ENCODE measurements at regions not wholly inside any gene's neighbourhood (a gene's known extent, or its start where the extent isn't known, plus 50 kb on each side); places are given as distances from the start of the nearest gene placed in this dataset.

- WGBS, 4 donors: 71 to 91% (median 77%) methylated on average over 4 of the region's 4 CpGs
- H3K4me3 ChIP-seq: no peak overlapping the region
- no peaks in the 10 kb centered on the region for H3K36me3 ChIP-seq (replicated peaks in 1 of 2)
- H3K9me3 ChIP-seq (replicated peaks in 1 of 3): no peaks in the 10 kb centered on the region
- H3K4me1 ChIP-seq (replicated peaks in 1 of 2): peaks cover 8 to 13% of the 10 kb centered on the region in 2 donors
- no peak for TF ChIP-seq POLR2A (IDR thresholded peaks at IDR 0.05)
- DNase-seq: no peak
- H3K27ac ChIP-seq: no peak overlapping the region
- no peaks in the 10 kb centered on the region for H3K27me3 ChIP-seq
- intact Hi-C loops (cut with DNase I): no loop called here
These were observed 55.1 kb upstream of the SLC1A1 start for GRCh38 chr9:4435197-4435596.

GRCh38 chr9:4433379-4433778, 56.9 kb upstream of the SLC1A1 start:
- H3K27me3 ChIP-seq: no peaks in the 10 kb centered on the region
- H3K4me1 ChIP-seq (replicated peaks in 1 of 2): peaks cover 8 to 16% of the 10 kb centered on the region in 2 donors
- no peak for DNase-seq
- H3K36me3 ChIP-seq (replicated peaks in 1 of 2): no peaks in the 10 kb centered on the region
- intact Hi-C loops (cut with DNase I): no loop called here
- H3K27ac ChIP-seq: no peak overlapping the region
- H3K4me3 ChIP-seq: no peak overlapping the region
- no peaks in the 10 kb centered on the region for H3K9me3 ChIP-seq (replicated peaks in 1 of 3)
- TF ChIP-seq POLR2A (IDR thresholded peaks at IDR 0.05): no peak
- no peak for TF ChIP-seq CTCF (IDR thresholded peaks at IDR 0.05)
- WGBS, 4 donors: 73 to 81% (median 81%) methylated on average over 4 of the region's 4 CpGs

- DNase-seq: no peak
- TF ChIP-seq CTCF (IDR thresholded peaks at IDR 0.05): no peak
- no peak for TF ChIP-seq POLR2A (IDR thresholded peaks at IDR 0.05)
- no peaks in the 10 kb centered on the region for H3K36me3 ChIP-seq (replicated peaks in 1 of 2)
- H3K4me3 ChIP-seq: no peak overlapping the region
- no peaks in the 10 kb centered on the region for H3K27me3 ChIP-seq
- no peaks in the 10 kb centered on the region for H3K9me3 ChIP-seq (replicated peaks in 1 of 3)
- peaks cover 8 to 16% of the 10 kb centered on the region in 2 donors for H3K4me1 ChIP-seq (replicated peaks in 1 of 2)
- intact Hi-C loops (cut with DNase I): no loop called here
- H3K27ac ChIP-seq: peak overlapping the region in 2 of 5 donors; percentile 20 to 55
- 38 to 55% (median 48%) methylated on average over 3 of the region's 3 CpGs for WGBS, 4 donors
These were observed 59.6 kb upstream of the SLC1A1 start for GRCh38 chr9:4430432-4431261.

DNA sequence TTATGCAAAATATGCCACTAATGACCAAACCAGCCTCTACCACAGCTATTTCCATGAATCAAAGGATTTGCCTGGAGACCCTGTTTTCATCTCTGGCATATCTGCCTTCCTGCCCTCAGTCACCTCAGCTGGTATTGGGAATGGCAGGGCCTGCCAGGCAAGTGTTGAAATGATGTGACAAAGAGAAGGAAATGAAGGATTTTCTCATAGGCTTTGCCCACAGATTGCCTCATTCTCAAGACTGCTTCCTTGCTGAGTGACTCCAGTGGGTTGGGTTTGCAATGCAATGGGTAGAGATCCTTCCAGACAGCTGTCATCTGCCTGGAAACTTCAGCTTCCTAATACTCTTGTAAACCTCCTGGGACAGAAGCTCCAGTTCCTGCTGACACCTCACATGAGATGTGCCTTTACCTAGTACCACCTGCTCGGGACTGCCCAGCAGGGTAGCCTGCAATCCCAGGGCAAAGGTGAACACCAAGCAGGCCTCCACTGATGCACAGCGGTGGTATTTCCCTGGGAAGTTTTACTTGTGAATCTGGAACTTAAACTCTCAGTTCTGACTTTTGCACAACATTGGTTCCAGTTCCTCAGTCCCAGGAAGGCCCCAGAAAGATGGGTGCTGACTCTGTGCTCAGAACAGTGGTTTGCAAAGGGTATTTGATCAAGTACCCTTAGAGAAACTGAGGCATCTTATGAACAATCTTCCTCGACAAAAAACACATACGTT, 64.8 kb upstream of the SLC1A1 start:
- Histone ChIP-seq H3K36me3 (replicated peaks in 1 of 2) (no peaks in the 10 kb centered on the region), H3K4me1 (replicated peaks in 1 of 2) (peaks cover under 1 to 5% of the 10 kb centered on the region in 2 donors), H3K4me3 (no peak overlapping the region), H3K9me3 (replicated peaks in 1 of 3) (no peaks in the 10 kb centered on the region), H3K27me3 (no peaks in the 10 kb centered on the region), H3K27ac (peak overlapping the region in 1 of 5 donors; percentile 44)
- peak in 1 of 7 donors; percentile 8 for DNase-seq
- TF ChIP-seq POLR2A (IDR thresholded peaks at IDR 0.05) (no peak), CTCF (IDR thresholded peaks at IDR 0.05) (no peak)
- intact Hi-C loops (cut with DNase I): loop anchor here in 1 of 2 donors (10.0 kb wide), 1 partner anchor 59 kb away; no protein-coding TSS in a partner anchor
- 84 to 93% (median 89%) methylated on average over 4 of the region's 4 CpGs for WGBS, 4 donors

Measured in adrenal gland (tissue), 9 donors.